Mammary epithelial cell (primary cell): ENCODE measurements at regions not wholly inside any gene's neighbourhood (a gene's known extent, or its start where the extent isn't known, plus 50 kb on each side); places are given as distances from the start of the nearest gene placed in this dataset.

Source experiments
- CTCF ChIP-seq, 2 donors: IDR thresholded peaks in 1 of 2; conservative IDR thresholded peaks in 1 of 2; 2 replicates each; pipeline ENCODE4 v1.5.1; 2011 to 2012; ENCODE audit warnings: inconsistent platforms in 2 of 2, low read length in 2 of 2, mild to moderate bottlenecking in 2 of 2, control low read depth in 1 of 2, low read depth in 1 of 2; ENCODE audit not compliant: insufficient read depth in 1 of 2; ENCODE audit errors: extremely low read depth in 1 of 2
- EZH2 ChIP-seq: IDR thresholded peaks from 2 replicates; pipeline ENCODE4 v1.6.1; 2012; ENCODE audit warnings: low read length, inconsistent platforms, borderline replicate concordance

- peak; percentile 7 to 38 for TF ChIP-seq CTCF (conservative IDR thresholded peaks at IDR 0.05 in 1 of 2, IDR thresholded peaks at IDR 0.05 in 1 of 2; ENCODE audit: extremely low read depth in 1 of 2, insufficient read depth in 1 of 2, low read depth in 1 of 2, low read length in 2 of 2)
- no peak for TF ChIP-seq EZH2
These were observed 880.4 kb upstream of the MAN1A1 start for GRCh38 chr6:120230008-120230407.
